HG02840 (cell line): ENCODE measurements at regions not wholly inside any gene's neighbourhood (a gene's known extent, or its start where the extent isn't known, plus 50 kb on each side); places are given as distances from the start of the nearest gene placed in this dataset.
"Not testable (repeated sequence)": the region's sequence is repeated elsewhere in the genome, so short reads cannot be mapped to it uniquely, and the experiment has no call there.

ENCODE experiments used
- ATAC-seq: cut with Tn5 transposase; IDR thresholded peaks from one replicate; pipeline ENCODE4 v1.9.1; 2021; ENCODE audit warnings: mild to moderate bottlenecking, moderate library complexity, moderate number of reproducible peaks; ENCODE audit not compliant: unreplicated experiment, low FRiP score

GRCh38 chr6:115323001-115323400, 737.7 kb downstream of the FRK start:
- no peak for ATAC-seq

GRCh38 chr6:115319823-115320222, 740.9 kb downstream of the FRK start:
- ATAC-seq, result no peak

GRCh38 chr6:115310156-115310555, 750.5 kb downstream of the FRK start:
- no peak for ATAC-seq

- no peak for ATAC-seq
These were observed 758.0 kb downstream of the FRK start for GRCh38 chr6:115302731-115303130.

- no peak for ATAC-seq
These were observed 773.2 kb downstream of the FRK start for GRCh38 chr6:115287467-115287866.

GRCh38 chr6:115276881-115277565, 783.7 kb downstream of the FRK start:
- ATAC-seq, result no peak

- ATAC-seq, result no peak
These were observed 788.4 kb downstream of the FRK start for GRCh38 chr6:115272311-115272710.

- ATAC-seq, result no peak
These were observed 789.3 kb downstream of the FRK start for GRCh38 chr6:115271434-115271833.

- ATAC-seq, result no peak
These were observed 789.7 kb downstream of the FRK start for GRCh38 chr6:115270953-115271352.

- ATAC-seq, result no peak
These were observed 819.3 kb downstream of the FRK start for GRCh38 chr6:115241373-115241772.

GRCh38 chr6:115221198-115221597, 839.5 kb downstream of the FRK start:
- ATAC-seq, result no peak

- no peak for ATAC-seq
These were observed 840.0 kb downstream of the FRK start for GRCh38 chr6:115220551-115221159.

- ATAC-seq, result no peak
These were observed 841.0 kb downstream of the FRK start for GRCh38 chr6:115219645-115220044.

- ATAC-seq, result no peak
These were observed 843.9 kb downstream of the FRK start for GRCh38 chr6:115216835-115217234.

- no peak for ATAC-seq
These were observed 846.4 kb downstream of the FRK start for GRCh38 chr6:115214283-115214682.

GRCh38 chr6:115203381-115203780, 857.3 kb downstream of the FRK start:
- no peak for ATAC-seq

GRCh38 chr6:115194981-115195638, 852.3 kb upstream of the HS3ST5 start:
- ATAC-seq, result no peak

- no peak for ATAC-seq
These were observed 849.2 kb upstream of the HS3ST5 start for GRCh38 chr6:115191989-115192388.

- no peak for ATAC-seq
These were observed 847.7 kb upstream of the HS3ST5 start for GRCh38 chr6:115190534-115190933.

GRCh38 chr6:115175456-115175855, 832.6 kb upstream of the HS3ST5 start:
- not testable (repeated sequence) for ATAC-seq

- not testable (repeated sequence) for ATAC-seq
These were observed 823.1 kb upstream of the HS3ST5 start for GRCh38 chr6:115165912-115166311.

GRCh38 chr6:115159733-115160132, 816.9 kb upstream of the HS3ST5 start:
- no peak for ATAC-seq
